HG03432 (cell line): ENCODE measurements at regions not wholly inside any gene's neighbourhood (a gene's known extent, or its start where the extent isn't known, plus 50 kb on each side); places are given as distances from the start of the nearest gene placed in this dataset.

ENCODE experiments used
- ATAC-seq: cut with Tn5 transposase; IDR thresholded peaks from one replicate; pipeline ENCODE4 v1.9.1; 2021; ENCODE audit warnings: mild to moderate bottlenecking, moderate library complexity; ENCODE audit not compliant: unreplicated experiment

- no peak for ATAC-seq
Measured at GRCh38 chr4:41388080-41388479, 131.4 kb downstream of the UCHL1 start.

- no peak for ATAC-seq
Measured at GRCh38 chr4:41389356-41389755, 132.6 kb downstream of the UCHL1 start.

- no peak for ATAC-seq
Measured at GRCh38 chr4:41390661-41391060, 133.9 kb downstream of the UCHL1 start.

- no peak for ATAC-seq
Measured at GRCh38 chr4:41391271-41391670, 134.5 kb downstream of the UCHL1 start.

- ATAC-seq: no peak
Measured at GRCh38 chr4:41394481-41394894, 137.8 kb downstream of the UCHL1 start.

GRCh38 chr4:41396214-41396613, 139.5 kb downstream of the UCHL1 start:
- no peak for ATAC-seq

- ATAC-seq: no peak
Measured at GRCh38 chr4:41396869-41397268, 140.1 kb downstream of the UCHL1 start.

GRCh38 chr4:41399231-41399630, 138.7 kb upstream of the LIMCH1 start:
- no peak for ATAC-seq

- ATAC-seq: no peak
Measured at GRCh38 chr4:41400296-41400695, 137.7 kb upstream of the LIMCH1 start.

- no peak for ATAC-seq
Measured at GRCh38 chr4:41405464-41406112, 132.4 kb upstream of the LIMCH1 start.

- ATAC-seq: no peak
Measured at GRCh38 chr4:41406113-41406516, 131.8 kb upstream of the LIMCH1 start.

- no peak for ATAC-seq
Measured at GRCh38 chr4:41408150-41408549, 129.8 kb upstream of the LIMCH1 start.

GRCh38 chr4:41408859-41409593, 128.9 kb upstream of the LIMCH1 start:
- ATAC-seq: no peak

- ATAC-seq: no peak
Measured at GRCh38 chr4:41409594-41409895, 128.4 kb upstream of the LIMCH1 start.

- ATAC-seq: no peak
Measured at GRCh38 chr4:41410049-41410448, 127.9 kb upstream of the LIMCH1 start.

- ATAC-seq: no peak
Measured at GRCh38 chr4:41413670-41414411, 124.1 kb upstream of the LIMCH1 start.

GRCh38 chr4:41414412-41414779, 123.6 kb upstream of the LIMCH1 start:
- no peak for ATAC-seq

GRCh38 chr4:41418444-41418843, 119.5 kb upstream of the LIMCH1 start:
- no peak for ATAC-seq

- no peak for ATAC-seq
Measured at GRCh38 chr4:41420541-41420940, 117.4 kb upstream of the LIMCH1 start.

GRCh38 chr4:41423117-41423516, 114.8 kb upstream of the LIMCH1 start:
- ATAC-seq: no peak

- ATAC-seq: no peak
Measured at GRCh38 chr4:41424522-41424921, 113.4 kb upstream of the LIMCH1 start.

- no peak for ATAC-seq
Measured at GRCh38 chr4:41425650-41426049, 112.3 kb upstream of the LIMCH1 start.
